ENCODE measurements at regions not wholly inside any gene's neighbourhood (a gene's known extent, or its start where the extent isn't known, plus 50 kb on each side); places are given as distances from the start of the nearest gene placed in this dataset.

- H2AFZ ChIP-seq (ENCODE audit: low read depth, low read length): no peak overlapping the region
- dilution Hi-C loops (cut with MboI; ENCODE audit: extremely low pct_ligation_motif_present, low sequenced_read_pairs): no loop called here
- no TSS peak for BruUV-seq (replicated peaks)
- ChIA-PET POLR2A (no interaction called here), CTCF (no interaction called here)
- no peak overlapping the region for H3K4me2 ChIP-seq (ENCODE audit: insufficient read depth, low read length)
- no peak for TF ChIP-seq POLR2AphosphoS5 (IDR thresholded peaks at IDR 0.05; ENCODE audit: insufficient read depth, low read depth, low read length)
- no peak for TF ChIP-seq EZH2 (IDR thresholded peaks at IDR 0.05; ENCODE audit: borderline replicate concordance, low read depth, low read length, severe bottlenecking)
- TF ChIP-seq MYC (IDR thresholded peaks at IDR 0.05; ENCODE audit: low read depth, low read length): no peak
- TF ChIP-seq JUN (IDR thresholded peaks at IDR 0.05; ENCODE audit: borderline replicate concordance, insufficient read depth, insufficient read length, low read depth): no peak
- no peak for TF ChIP-seq GATA2 (IDR thresholded peaks at IDR 0.05; ENCODE audit: insufficient read depth, insufficient read length, low read depth, low read length)
- intact Hi-C loops (cut with micrococcal nuclease): no loop called here
- no peaks in the 10 kb centered on the region for H3K9me1 ChIP-seq (replicated peaks; ENCODE audit: control insufficient read depth, extremely low read depth, insufficient read depth, low read length)
- H3K4me3 ChIP-seq (replicated peaks in 1 of 3; ENCODE audit: insufficient read depth in 1 of 3, low read depth in 1 of 3, low read length in 3 of 3): no peak overlapping the region
- DNase-seq (ENCODE audit: low read depth, low spot score) (no peak), FAIRE-seq (no peak)
- no peak overlapping the region for H3K27ac ChIP-seq (ENCODE audit: insufficient read depth, low read depth, low read length)
- H3K4me1 ChIP-seq (ENCODE audit: control insufficient read depth, extremely low read depth, insufficient read depth, low read length): no peaks in the 10 kb centered on the region
- no peaks in the 10 kb centered on the region for H4K20me1 ChIP-seq (replicated peaks; ENCODE audit: control insufficient read depth, extremely low read depth, insufficient read depth, low read length)
- H3K9me3 ChIP-seq (replicated peaks; ENCODE audit: control insufficient read depth, insufficient read depth, low read length): peaks cover 2% of the 10 kb centered on the region
- H3K27me3 ChIP-seq (ENCODE audit: control insufficient read depth in 2 of 2, insufficient read depth in 2 of 2, low read length in 2 of 2): no peaks in the 10 kb centered on the region
- no peaks in the 10 kb centered on the region for H3K36me3 ChIP-seq (ENCODE audit: control insufficient read depth in 2 of 2, extremely low read depth in 1 of 2, insufficient read depth in 2 of 2, low read length in 2 of 2)
- H3K79me2 ChIP-seq (ENCODE audit: control insufficient read depth, insufficient read depth, low read length): no peaks in the 10 kb centered on the region
- no peak overlapping the region for H3K9ac ChIP-seq (replicated peaks; ENCODE audit: extremely low read depth, insufficient read depth, low read length)
Measured at GRCh38 chr6:67328269-67328668, 1306.8 kb upstream of the ADGRB3 start.

GRCh38 chr6:67300430-67301040, 1334.5 kb upstream of the ADGRB3 start:
- TF ChIP-seq MAX (IDR thresholded peaks at IDR 0.05; ENCODE audit: insufficient read depth, insufficient read length) (no peak), POLR2AphosphoS5 (IDR thresholded peaks at IDR 0.05; ENCODE audit: insufficient read depth, low read depth, low read length) (no peak), GATA2 (IDR thresholded peaks at IDR 0.05; ENCODE audit: insufficient read depth, insufficient read length, low read depth, low read length) (no peak), FOS (IDR thresholded peaks at IDR 0.05; ENCODE audit: borderline replicate concordance, insufficient read depth, low read length) (no peak), EZH2 (IDR thresholded peaks at IDR 0.05; ENCODE audit: borderline replicate concordance, low read depth, low read length, severe bottlenecking) (no peak), JUN (IDR thresholded peaks at IDR 0.05; ENCODE audit: borderline replicate concordance, insufficient read depth, insufficient read length, low read depth) (no peak), MYC (IDR thresholded peaks at IDR 0.05; ENCODE audit: low read depth, low read length) (no peak), POLR2A (IDR thresholded peaks at IDR 0.05; ENCODE audit: low read depth, low read length) (no peak), CTCF (IDR thresholded peaks at IDR 0.05; ENCODE audit: extremely low read depth in 1 of 2, insufficient read depth in 1 of 2, low read depth in 1 of 2, low read length in 2 of 2) (no peak)
- no peaks in the 10 kb centered on the region for H3K9me3 ChIP-seq (replicated peaks; ENCODE audit: control insufficient read depth, insufficient read depth, low read length)
- no peaks in the 10 kb centered on the region for H3K79me2 ChIP-seq (ENCODE audit: control insufficient read depth, insufficient read depth, low read length)
- no peaks in the 10 kb centered on the region for H3K27me3 ChIP-seq (ENCODE audit: control insufficient read depth in 2 of 2, insufficient read depth in 2 of 2, low read length in 2 of 2)
- no peak overlapping the region for H2AFZ ChIP-seq (ENCODE audit: low read depth, low read length)
- no peaks in the 10 kb centered on the region for H3K9me1 ChIP-seq (replicated peaks; ENCODE audit: control insufficient read depth, extremely low read depth, insufficient read depth, low read length)
- CTCF ChIA-PET: no interaction called here
- H3K4me2 ChIP-seq (ENCODE audit: insufficient read depth, low read length): no peak overlapping the region
- no peak overlapping the region for H3K4me3 ChIP-seq (replicated peaks in 1 of 3; ENCODE audit: insufficient read depth in 1 of 3, low read depth in 1 of 3, low read length in 3 of 3)
- no peaks in the 10 kb centered on the region for H4K20me1 ChIP-seq (replicated peaks; ENCODE audit: control insufficient read depth, extremely low read depth, insufficient read depth, low read length)
- no peak overlapping the region for H3K27ac ChIP-seq (ENCODE audit: insufficient read depth, low read depth, low read length)
- intact Hi-C loops (cut with micrococcal nuclease): no loop called here
- POLR2A ChIA-PET: no interaction called here
- H3K4me1 ChIP-seq (ENCODE audit: control insufficient read depth, extremely low read depth, insufficient read depth, low read length): no peaks in the 10 kb centered on the region
- no peak for FAIRE-seq
- DNase-seq (ENCODE audit: low read depth, low spot score): no peak
- dilution Hi-C loops (cut with MboI; ENCODE audit: extremely low pct_ligation_motif_present, low sequenced_read_pairs): no loop called here
- no peak overlapping the region for H3K9ac ChIP-seq (replicated peaks; ENCODE audit: extremely low read depth, insufficient read depth, low read length)
- BruUV-seq (replicated peaks): no TSS peak
- no peaks in the 10 kb centered on the region for H3K36me3 ChIP-seq (ENCODE audit: control insufficient read depth in 2 of 2, extremely low read depth in 1 of 2, insufficient read depth in 2 of 2, low read length in 2 of 2)

Data from endothelial cell of umbilical vein (primary cell).